Activated naive CD4-positive, alpha-beta T cell treated with anti-CD3 and anti-CD28 coated beads, Interleukin-2, amount 10 ng/mL, durations not matched to agents 7 days and 5 days (primary cell): ENCODE measurements at regions not wholly inside any gene's neighbourhood (a gene's known extent, or its start where the extent isn't known, plus 50 kb on each side); places are given as distances from the start of the nearest gene placed in this dataset.

ENCODE experiments used
- CTCF ChIA-PET: fragments of 350-600 bp; sonication (Branson Sonifier 250); formaldehyde crosslinking; loops from one replicate; lab custom pipeline; 2021; ENCODE audit warnings: antibody characterized with exemption; lab: Charles Lee
- DNase-seq: peaks from one replicate; pipeline ENCODE4 v3.0.0-alpha.2; 2020
- H3K27ac Mint-ChIP-seq: one replicate; pipeline ENCODE4 v1.8.0; 2021; ENCODE audit warnings: mild to moderate bottlenecking, moderate library complexity, mixed read lengths
- H3K27me3 Mint-ChIP-seq: one replicate; pipeline ENCODE4 v1.8.0; 2021; ENCODE audit warnings: mild to moderate bottlenecking, mixed read lengths
- H3K36me3 Mint-ChIP-seq: one replicate; pipeline ENCODE4 v1.8.0; 2021; ENCODE audit warnings: mixed read lengths
- H3K4me1 Mint-ChIP-seq: one replicate; pipeline ENCODE4 v1.8.0; 2021; ENCODE audit warnings: mixed read lengths
- H3K4me3 Mint-ChIP-seq: one replicate; pipeline ENCODE4 v1.8.0; 2021; ENCODE audit warnings: mild to moderate bottlenecking, moderate library complexity, mixed read lengths
- H3K9me3 Mint-ChIP-seq: one replicate; pipeline ENCODE4 v1.8.0; 2021; ENCODE audit warnings: mixed read lengths

DNA sequence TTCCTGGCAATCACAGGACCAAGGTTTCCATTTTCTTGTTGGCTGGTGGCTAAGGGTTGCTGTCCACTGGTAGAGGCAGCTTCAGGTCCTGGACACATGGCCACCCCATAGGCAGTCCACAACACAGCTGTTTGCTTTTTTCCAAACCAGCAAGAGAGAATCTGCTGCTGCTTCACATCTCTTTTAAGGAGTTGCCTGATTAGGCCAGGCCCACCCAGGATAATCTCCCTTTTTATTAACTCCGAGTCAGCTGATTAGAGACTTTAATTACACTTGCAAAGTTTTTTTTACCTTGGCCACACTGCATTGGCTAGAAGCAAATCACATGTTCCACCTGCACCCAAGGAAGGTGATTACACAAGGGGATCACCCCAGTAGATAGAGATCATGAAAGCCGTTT lies 106.6 kb upstream of the IRX6 start:
- no peaks in the 10 kb centered on the region for H3K9me3 Mint-ChIP-seq
- H3K4me1 Mint-ChIP-seq, result no peaks in the 10 kb centered on the region
- H3K4me3 Mint-ChIP-seq, result no peak overlapping the region
- no peak for DNase-seq
- H3K36me3 Mint-ChIP-seq, result no peaks in the 10 kb centered on the region
- no peaks in the 10 kb centered on the region for H3K27me3 Mint-ChIP-seq
- CTCF ChIA-PET, result no interaction called here
- no peak overlapping the region for H3K27ac Mint-ChIP-seq

DNA sequence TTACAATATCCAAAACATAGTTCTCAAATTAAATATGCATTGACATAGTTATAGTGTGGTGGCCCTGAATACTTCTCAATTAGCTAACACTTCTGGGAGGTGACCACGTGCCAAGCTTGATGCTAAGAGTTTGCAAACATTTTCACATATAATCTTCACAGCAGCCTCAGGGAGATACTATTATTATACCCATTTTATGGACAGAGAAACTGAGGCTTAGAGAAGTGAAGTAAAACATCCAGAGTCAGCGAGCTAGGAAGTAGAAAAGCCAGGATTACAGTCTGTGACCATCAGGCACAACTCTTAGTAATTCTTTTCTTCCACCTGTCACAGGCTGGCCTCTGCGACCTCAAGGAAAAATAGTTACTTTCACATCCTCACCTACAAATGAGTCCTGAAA lies 102.2 kb upstream of the IRX6 start:
- no peaks in the 10 kb centered on the region for H3K27me3 Mint-ChIP-seq
- CTCF ChIA-PET, result no interaction called here
- no peak overlapping the region for H3K4me3 Mint-ChIP-seq
- DNase-seq, result no peak
- no peaks in the 10 kb centered on the region for H3K4me1 Mint-ChIP-seq
- H3K36me3 Mint-ChIP-seq, result no peaks in the 10 kb centered on the region
- H3K9me3 Mint-ChIP-seq, result peaks cover 9% of the 10 kb centered on the region
- H3K27ac Mint-ChIP-seq, result no peak overlapping the region

DNA sequence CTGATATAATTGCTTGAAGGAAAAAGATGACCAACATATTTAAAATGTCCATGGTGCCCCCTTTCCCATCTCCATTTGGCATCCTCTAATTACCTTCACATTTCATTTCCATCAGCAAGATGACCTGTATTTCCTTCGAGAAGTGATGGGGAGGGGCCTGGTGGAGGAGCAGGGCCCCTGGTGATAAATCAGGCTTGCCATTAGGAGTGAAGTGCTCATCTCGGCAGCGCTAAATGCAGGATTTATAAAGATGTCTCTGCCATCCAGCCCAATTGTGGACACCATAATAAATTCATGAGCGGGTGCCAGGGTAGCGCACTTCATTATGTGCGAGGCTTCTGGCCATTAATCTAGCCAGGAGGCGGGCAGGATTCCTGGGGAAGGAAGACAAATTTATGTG lies 101.5 kb upstream of the IRX6 start:
- Mint-ChIP-seq H3K27me3 (no peaks in the 10 kb centered on the region), H3K27ac (no peak overlapping the region), H3K36me3 (no peaks in the 10 kb centered on the region), H3K9me3 (peaks cover 9% of the 10 kb centered on the region), H3K4me1 (no peaks in the 10 kb centered on the region), H3K4me3 (no peak overlapping the region)
- CTCF ChIA-PET, result no interaction called here
- no peak for DNase-seq

DNA sequence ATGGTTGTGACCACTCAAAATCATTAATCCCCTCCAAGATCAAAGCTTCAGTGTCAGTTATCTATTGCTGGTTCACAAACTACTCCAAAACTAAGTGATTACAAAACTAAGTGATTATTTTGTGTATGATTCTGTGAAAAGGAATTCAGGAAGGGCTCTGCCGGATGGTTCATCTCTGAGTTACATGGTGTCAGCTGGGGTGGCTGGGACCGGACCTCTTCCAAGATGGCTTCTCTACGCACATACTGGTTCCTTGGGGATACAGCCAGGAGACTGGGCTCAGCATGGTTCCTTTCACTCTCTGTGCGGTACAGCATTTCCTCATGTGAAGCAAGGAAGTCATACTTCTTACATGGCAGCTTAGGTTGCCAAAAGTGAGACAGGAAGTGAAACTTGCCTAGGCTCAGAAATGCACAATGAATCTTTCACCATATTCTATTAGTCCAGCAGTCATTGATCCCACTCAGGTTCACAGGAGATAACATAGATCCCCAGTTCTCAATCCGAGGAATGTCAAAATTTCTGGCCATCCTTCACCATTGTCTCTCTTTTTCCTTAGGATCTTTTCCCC lies 97.9 kb upstream of the IRX6 start:
- no peaks in the 10 kb centered on the region for H3K36me3 Mint-ChIP-seq
- H3K27ac Mint-ChIP-seq, result no peak overlapping the region
- CTCF ChIA-PET, result no interaction called here
- peaks cover 9% of the 10 kb centered on the region for H3K9me3 Mint-ChIP-seq
- no peak for DNase-seq
- H3K27me3 Mint-ChIP-seq, result no peaks in the 10 kb centered on the region
- H3K4me1 Mint-ChIP-seq, result no peaks in the 10 kb centered on the region
- H3K4me3 Mint-ChIP-seq, result no peak overlapping the region

DNA sequence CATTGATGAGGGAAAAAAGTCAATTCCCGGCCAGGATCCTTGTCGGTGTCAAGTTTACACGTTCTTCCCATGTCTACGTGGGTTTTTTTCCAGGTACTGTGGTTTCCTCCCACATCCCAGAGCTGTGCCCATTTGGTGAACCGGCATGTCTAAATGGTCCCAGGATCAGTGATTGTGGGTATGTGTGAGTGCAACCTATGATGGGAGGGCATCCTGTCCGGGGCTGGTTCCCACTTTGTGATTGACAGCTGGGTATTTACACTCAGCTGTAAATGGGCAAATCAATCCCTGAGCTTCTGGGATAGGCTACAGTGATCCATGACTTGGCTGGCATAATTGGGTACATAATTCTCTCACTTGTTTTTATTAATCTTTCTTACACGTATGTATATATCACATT lies 91.2 kb upstream of the IRX6 start:
- no peak overlapping the region for H3K4me3 Mint-ChIP-seq
- no peaks in the 10 kb centered on the region for H3K9me3 Mint-ChIP-seq
- H3K36me3 Mint-ChIP-seq, result no peaks in the 10 kb centered on the region
- H3K27ac Mint-ChIP-seq, result no peak overlapping the region
- no peak for DNase-seq
- H3K4me1 Mint-ChIP-seq, result no peaks in the 10 kb centered on the region
- H3K27me3 Mint-ChIP-seq, result no peaks in the 10 kb centered on the region
- CTCF ChIA-PET, result no interaction called here

DNA sequence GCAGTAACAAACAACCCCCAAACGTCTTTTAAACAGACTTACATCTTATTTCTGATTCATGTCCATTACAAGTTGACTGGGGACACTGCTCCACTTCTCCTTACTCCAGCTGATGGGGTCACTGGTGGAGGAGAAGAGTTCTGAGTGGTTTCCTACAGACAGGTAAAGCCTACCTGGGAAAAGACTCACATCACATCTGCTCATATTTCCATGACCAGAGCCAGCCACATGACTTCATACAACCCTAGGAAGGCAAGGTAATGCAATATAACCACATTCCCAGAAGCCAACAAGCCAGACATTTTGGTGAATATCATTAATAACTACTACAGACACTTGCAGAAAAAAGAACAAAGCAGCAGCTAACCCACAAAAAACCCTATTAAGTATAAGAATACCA lies 90.5 kb upstream of the IRX6 start:
- CTCF ChIA-PET, result no interaction called here
- DNase-seq, result no peak
- H3K4me1 Mint-ChIP-seq, result no peaks in the 10 kb centered on the region
- H3K27me3 Mint-ChIP-seq, result no peaks in the 10 kb centered on the region
- H3K36me3 Mint-ChIP-seq, result no peaks in the 10 kb centered on the region
- no peak overlapping the region for H3K4me3 Mint-ChIP-seq
- no peak overlapping the region for H3K27ac Mint-ChIP-seq
- no peaks in the 10 kb centered on the region for H3K9me3 Mint-ChIP-seq

DNA sequence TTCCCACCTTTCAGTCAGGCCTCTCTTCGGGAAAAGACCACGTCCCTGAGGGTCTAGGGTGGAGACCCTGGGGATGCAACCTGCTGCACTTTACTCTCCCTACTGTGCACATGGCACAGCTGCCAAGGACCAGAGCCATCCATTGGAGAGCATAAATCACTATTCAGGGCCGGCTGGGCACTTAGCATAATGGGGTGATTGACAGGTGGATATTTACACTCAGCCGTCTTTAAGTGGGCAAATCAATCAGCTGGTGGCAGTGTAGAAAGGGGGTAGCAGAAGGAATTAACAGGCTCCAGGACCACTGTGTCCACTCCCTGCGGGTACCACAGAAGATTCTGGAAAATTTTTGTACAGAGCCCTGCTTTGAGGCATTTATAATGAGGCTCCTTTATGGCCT lies 87.3 kb upstream of the IRX6 start:
- H3K27ac Mint-ChIP-seq, result no peak overlapping the region
- CTCF ChIA-PET, result no interaction called here
- no peaks in the 10 kb centered on the region for H3K9me3 Mint-ChIP-seq
- H3K4me3 Mint-ChIP-seq, result no peak overlapping the region
- H3K4me1 Mint-ChIP-seq, result no peaks in the 10 kb centered on the region
- H3K36me3 Mint-ChIP-seq, result no peaks in the 10 kb centered on the region
- no peak for DNase-seq
- H3K27me3 Mint-ChIP-seq, result no peaks in the 10 kb centered on the region

DNA sequence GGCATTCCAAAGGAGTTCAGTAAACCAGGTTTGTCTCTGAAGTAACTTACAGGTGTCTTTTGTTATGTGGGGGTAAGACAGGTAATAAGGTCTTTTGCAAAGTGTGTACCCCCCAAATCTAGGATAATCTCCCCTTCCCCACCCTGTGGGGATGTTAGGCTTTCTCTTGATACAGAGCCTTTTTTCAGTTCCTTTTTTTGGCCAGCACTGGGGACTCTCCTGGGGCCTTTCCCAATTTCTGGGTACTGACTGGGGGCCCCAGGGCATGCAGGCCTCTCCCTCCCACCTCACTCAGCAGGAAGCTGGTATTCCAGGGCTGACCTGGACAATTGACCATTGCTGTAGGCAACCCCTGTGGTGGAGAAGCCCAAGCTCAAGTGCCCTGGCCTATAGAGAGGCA lies 84.3 kb upstream of the IRX6 start:
- no peaks in the 10 kb centered on the region for H3K27me3 Mint-ChIP-seq
- no peaks in the 10 kb centered on the region for H3K9me3 Mint-ChIP-seq
- DNase-seq, result no peak
- CTCF ChIA-PET, result no interaction called here
- H3K36me3 Mint-ChIP-seq, result no peaks in the 10 kb centered on the region
- no peak overlapping the region for H3K27ac Mint-ChIP-seq
- H3K4me1 Mint-ChIP-seq, result no peaks in the 10 kb centered on the region
- no peak overlapping the region for H3K4me3 Mint-ChIP-seq

DNA sequence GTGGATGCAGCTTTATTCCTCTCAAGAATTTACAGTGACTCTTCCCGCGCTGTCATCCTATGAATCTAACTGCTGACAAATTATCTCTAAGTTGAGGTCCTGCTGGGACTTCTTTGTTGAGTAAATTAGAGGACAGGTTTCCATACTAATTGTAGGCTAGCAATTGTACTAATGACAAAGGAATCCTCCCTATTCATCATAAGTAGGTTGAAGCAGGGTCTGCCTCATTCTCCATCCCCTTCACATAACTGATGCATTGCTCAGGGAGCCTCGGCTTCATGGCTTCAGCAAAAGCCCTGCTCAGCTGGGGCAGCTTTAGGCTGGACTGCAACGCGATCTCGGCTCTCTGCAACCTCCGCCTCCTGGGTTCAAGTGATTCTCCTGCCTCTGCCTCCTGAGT lies 83.1 kb upstream of the IRX6 start:
- Mint-ChIP-seq H3K4me3 (no peak overlapping the region), H3K27me3 (no peaks in the 10 kb centered on the region), H3K27ac (no peak overlapping the region), H3K4me1 (no peaks in the 10 kb centered on the region), H3K36me3 (no peaks in the 10 kb centered on the region), H3K9me3 (no peaks in the 10 kb centered on the region)
- CTCF ChIA-PET, result no interaction called here
- no peak for DNase-seq

DNA sequence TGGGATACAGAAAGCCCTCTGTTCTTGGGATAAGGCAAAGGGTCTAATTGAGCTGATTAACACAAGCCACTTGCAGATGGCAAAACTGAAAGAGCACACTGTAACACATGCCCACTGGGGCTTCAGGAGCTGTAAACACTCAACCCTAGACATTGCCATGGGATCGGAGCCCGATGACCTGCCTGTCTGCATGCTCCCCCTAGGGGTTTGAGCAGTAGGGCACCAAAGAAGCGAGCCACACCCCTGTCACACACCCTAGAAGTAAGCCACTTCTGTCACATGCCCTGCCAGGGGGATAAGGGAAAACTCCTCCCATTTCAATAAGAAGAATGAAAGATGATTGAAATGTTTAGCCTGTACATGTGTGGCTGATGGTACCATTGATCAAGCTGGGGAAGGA lies 81.3 kb upstream of the IRX6 start:
- Mint-ChIP-seq H3K27me3 (no peaks in the 10 kb centered on the region), H3K36me3 (no peaks in the 10 kb centered on the region), H3K4me1 (no peaks in the 10 kb centered on the region), H3K9me3 (no peaks in the 10 kb centered on the region), H3K4me3 (no peak overlapping the region), H3K27ac (no peak overlapping the region)
- CTCF ChIA-PET, result no interaction called here
- DNase-seq, result no peak

DNA sequence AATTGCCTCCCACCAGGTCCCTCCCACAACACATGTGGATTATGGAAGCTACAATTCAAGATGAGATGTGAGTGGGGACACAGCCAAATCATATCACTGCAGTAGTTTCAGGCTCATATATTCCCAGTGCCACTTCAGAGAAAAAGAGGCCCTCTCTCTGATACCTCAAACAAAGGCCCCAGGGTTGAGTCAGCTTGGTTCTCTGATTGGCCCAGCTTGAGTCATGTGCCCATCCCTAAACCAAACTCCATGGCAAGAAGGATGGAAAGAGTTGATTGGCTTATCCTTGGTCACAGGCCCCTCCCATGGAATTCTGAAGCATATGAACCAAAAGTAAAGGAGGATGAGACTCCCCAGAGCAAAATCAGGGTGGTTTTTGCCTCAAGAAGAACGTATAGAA lies 75.9 kb upstream of the IRX6 start:
- no peak for DNase-seq
- no peak overlapping the region for H3K27ac Mint-ChIP-seq
- no peaks in the 10 kb centered on the region for H3K36me3 Mint-ChIP-seq
- CTCF ChIA-PET, result no interaction called here
- H3K9me3 Mint-ChIP-seq, result no peaks in the 10 kb centered on the region
- no peaks in the 10 kb centered on the region for H3K4me1 Mint-ChIP-seq
- H3K4me3 Mint-ChIP-seq, result no peak overlapping the region
- no peaks in the 10 kb centered on the region for H3K27me3 Mint-ChIP-seq

DNA sequence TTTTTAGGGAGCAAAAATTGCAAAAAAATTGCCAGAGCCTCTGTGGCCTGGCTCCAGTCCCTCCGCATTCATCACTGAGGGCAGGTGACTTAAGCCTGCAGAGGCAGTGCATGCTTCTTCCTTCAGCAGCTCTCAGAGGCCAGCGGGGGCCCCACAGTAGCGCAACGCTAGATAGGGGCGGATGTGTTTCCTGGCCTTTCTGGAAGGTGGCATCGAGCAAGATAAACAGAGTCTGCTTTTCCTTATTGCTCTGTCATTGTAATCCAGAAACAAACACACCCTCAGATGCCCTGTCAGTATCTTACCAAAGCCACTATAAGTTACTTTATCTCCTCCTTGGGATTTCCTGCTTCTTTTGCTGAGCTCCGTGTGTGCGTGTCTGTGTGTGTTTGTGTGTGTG lies 75.5 kb upstream of the IRX6 start:
- Mint-ChIP-seq H3K27me3 (no peaks in the 10 kb centered on the region), H3K4me1 (no peaks in the 10 kb centered on the region), H3K27ac (no peak overlapping the region), H3K9me3 (no peaks in the 10 kb centered on the region), H3K36me3 (no peaks in the 10 kb centered on the region), H3K4me3 (no peak overlapping the region)
- no peak for DNase-seq
- CTCF ChIA-PET, result no interaction called here

DNA sequence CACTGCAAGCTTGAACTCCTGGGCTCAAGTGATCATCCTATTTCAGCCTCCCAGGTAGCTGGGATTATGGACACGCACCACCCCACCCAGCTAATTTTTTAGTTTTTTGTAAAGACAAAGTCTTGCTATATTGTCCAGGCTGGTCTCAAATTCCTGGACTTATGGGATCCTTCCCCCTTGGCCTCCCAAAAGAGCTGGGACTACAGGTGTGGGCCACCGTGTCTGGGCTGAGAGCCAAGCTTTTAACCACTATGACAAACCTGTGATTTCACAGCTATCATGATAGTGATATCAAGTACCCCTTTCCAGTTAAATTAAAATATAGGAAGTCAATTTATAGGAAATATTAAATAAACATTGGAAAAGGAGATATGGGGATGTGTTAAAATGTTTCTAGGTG lies 74.6 kb upstream of the IRX6 start:
- Mint-ChIP-seq H3K27ac (no peak overlapping the region), H3K27me3 (no peaks in the 10 kb centered on the region), H3K4me1 (no peaks in the 10 kb centered on the region), H3K4me3 (no peak overlapping the region), H3K36me3 (no peaks in the 10 kb centered on the region), H3K9me3 (no peaks in the 10 kb centered on the region)
- CTCF ChIA-PET, result no interaction called here
- no peak for DNase-seq

DNA sequence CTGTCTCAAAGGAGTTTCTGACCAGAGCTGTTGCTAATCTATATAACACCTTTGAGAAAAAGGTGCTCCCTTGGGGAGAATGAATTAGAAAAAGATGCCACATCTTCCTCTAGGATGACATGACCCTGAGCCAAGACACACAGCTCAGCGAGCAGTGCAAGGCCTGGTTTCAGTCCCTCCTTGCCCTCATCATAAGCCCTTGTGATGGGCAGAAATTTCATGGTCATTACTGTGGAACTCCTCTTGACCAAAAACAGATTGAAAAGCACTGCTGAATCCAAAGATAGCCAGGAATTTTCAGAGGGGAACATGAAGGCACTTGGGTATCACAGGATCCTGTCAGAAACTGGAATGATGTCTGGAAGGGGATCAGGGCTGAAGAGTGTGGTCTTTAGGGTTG lies 74.1 kb upstream of the IRX6 start:
- no peaks in the 10 kb centered on the region for H3K36me3 Mint-ChIP-seq
- no peak for DNase-seq
- no peak overlapping the region for H3K4me3 Mint-ChIP-seq
- H3K4me1 Mint-ChIP-seq, result no peaks in the 10 kb centered on the region
- H3K9me3 Mint-ChIP-seq, result no peaks in the 10 kb centered on the region
- no peak overlapping the region for H3K27ac Mint-ChIP-seq
- H3K27me3 Mint-ChIP-seq, result no peaks in the 10 kb centered on the region
- CTCF ChIA-PET, result no interaction called here

DNA sequence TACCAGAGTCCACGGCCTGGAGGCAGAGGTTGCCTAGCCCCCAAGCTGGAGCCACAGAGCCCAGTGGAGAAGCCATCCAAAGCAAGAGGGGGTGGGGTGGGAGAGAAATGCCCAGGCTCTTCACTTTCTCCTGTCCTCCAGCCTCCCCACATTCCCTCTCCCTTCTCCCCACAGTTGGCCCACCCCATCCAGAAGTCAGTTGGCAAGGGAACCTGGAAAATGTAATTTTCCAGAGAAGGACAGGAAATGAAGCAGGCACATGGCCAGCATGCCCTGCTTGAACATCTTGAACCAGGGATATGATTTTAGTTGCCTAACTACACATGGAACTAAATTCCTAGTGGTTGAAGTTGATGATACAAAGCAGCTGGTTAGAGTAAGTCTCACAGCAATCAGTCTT lies 73.3 kb upstream of the IRX6 start:
- Mint-ChIP-seq H3K27me3 (no peaks in the 10 kb centered on the region), H3K36me3 (no peaks in the 10 kb centered on the region), H3K4me3 (no peak overlapping the region), H3K4me1 (no peaks in the 10 kb centered on the region), H3K27ac (no peak overlapping the region), H3K9me3 (no peaks in the 10 kb centered on the region)
- CTCF ChIA-PET, result no interaction called here
- no peak for DNase-seq

DNA sequence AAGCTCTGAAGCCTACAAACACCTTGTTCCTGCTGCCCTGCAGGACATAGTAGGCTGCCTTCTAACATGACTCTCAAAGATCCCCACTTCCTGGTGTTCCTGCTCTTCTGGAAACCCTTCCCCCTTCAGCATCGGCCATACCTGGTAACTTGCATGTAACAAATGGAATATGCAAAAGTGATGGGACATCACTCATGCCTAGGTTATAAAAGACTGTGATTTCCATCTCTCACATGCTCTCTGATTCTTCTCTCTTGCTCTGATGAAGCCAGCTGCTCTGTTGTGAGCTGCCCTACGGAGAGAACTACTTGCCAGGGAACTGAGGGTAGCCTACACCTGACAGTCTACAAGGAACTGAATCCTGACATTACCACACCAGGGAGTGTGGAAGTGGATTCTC lies 72.9 kb upstream of the IRX6 start:
- CTCF ChIA-PET, result no interaction called here
- DNase-seq, result no peak
- Mint-ChIP-seq H3K4me1 (no peaks in the 10 kb centered on the region), H3K4me3 (no peak overlapping the region), H3K27me3 (no peaks in the 10 kb centered on the region), H3K36me3 (no peaks in the 10 kb centered on the region), H3K27ac (no peak overlapping the region), H3K9me3 (no peaks in the 10 kb centered on the region)
